ENCODE measurements at regions not wholly inside any gene's neighbourhood (a gene's known extent, or its start where the extent isn't known, plus 50 kb on each side); places are given as distances from the start of the nearest gene placed in this dataset.
"Not testable (repeated sequence)": the region's sequence is repeated elsewhere in the genome, so short reads cannot be mapped to it uniquely, and the experiment has no call there.

- intact Hi-C loops (cut with micrococcal nuclease) = no loop called here
- Histone ChIP-seq H3K79me2 (ENCODE audit: insufficient read depth, low read length) (no peaks in the 10 kb centered on the region), H3K4me2 (ENCODE audit: low read length) (no peak overlapping the region), H2AFZ (ENCODE audit: low read depth, low read length, poor library complexity, severe bottlenecking) (no peak overlapping the region), H3K27me3 (ENCODE audit: insufficient read depth, low read length) (no peaks in the 10 kb centered on the region), H4K20me1 (ENCODE audit: insufficient read depth) (no peaks in the 10 kb centered on the region), H3K9ac (ENCODE audit: low read length) (no peak overlapping the region), H3K9me2 (ENCODE audit: insufficient read depth) (no peaks in the 10 kb centered on the region), H3K9me3 (ENCODE audit: control insufficient read depth in 1 of 2, insufficient read depth in 1 of 2, low read depth in 1 of 2, low read length in 2 of 2) (no peaks in the 10 kb centered on the region), H3K36me3 (ENCODE audit: control insufficient read depth in 1 of 2, insufficient read depth in 2 of 2, low read length in 2 of 2) (no peaks in the 10 kb centered on the region), H3K27ac (ENCODE audit: low read depth, low read length) (no peak overlapping the region), H3K4me1 (ENCODE audit: control insufficient read depth in 1 of 2, insufficient read depth in 2 of 2, low read length in 2 of 2) (no peaks in the 10 kb centered on the region), H3K4me3 (replicated peaks in 1 of 2; ENCODE audit: low read depth in 1 of 2, low read length in 2 of 2) (no peak overlapping the region)
- RAD21 ChIA-PET (ENCODE audit: low non-redundant PET in 1 of 2, low total read pairs in 2 of 2, uncharacterized antibody in 2 of 2, unreplicated experiment in 2 of 2) = no interaction called here
- no peak for ATAC-seq
- no peak for TF ChIP-seq EZH2phosphoT487 (IDR thresholded peaks at IDR 0.05; ENCODE audit: borderline replicate concordance)
- no peak for TF ChIP-seq POLR2AphosphoS5 (IDR thresholded peaks at IDR 0.05; ENCODE audit: low read depth, low read length)
- no peak for TF ChIP-seq SP1 (IDR thresholded peaks at IDR 0.05; ENCODE audit: low read depth)
- TF ChIP-seq EZH2 (IDR thresholded peaks at IDR 0.05) = no peak
- TF ChIP-seq POLR2A (IDR thresholded peaks at IDR 0.05; ENCODE audit: borderline replicate concordance, extremely low read depth, insufficient read depth, insufficient read length) = no peak
- TF ChIP-seq CEBPB (IDR thresholded peaks at IDR 0.05; ENCODE audit: low read depth) = no peak
- no peak for TF ChIP-seq ZNF274 (IDR thresholded peaks at IDR 0.05; ENCODE audit: low read depth, low read length)
- no peak for TF ChIP-seq SRF (IDR thresholded peaks at IDR 0.05; ENCODE audit: low read depth)
- BruUV-seq (replicated peaks) = no TSS peak
- DNase-seq (ENCODE audit: low read depth, low spot score) = no peak
- CTCF ChIA-PET = no interaction called here
- POLR2A ChIA-PET = no interaction called here
Measured at GRCh38 chr2:190005513-190005912, 57.0 kb downstream of the MSTN start.

- no peak for DNase-seq (ENCODE audit: low read depth, low spot score)
- no peaks in the 10 kb centered on the region for H3K4me1 ChIP-seq (ENCODE audit: control insufficient read depth in 1 of 2, insufficient read depth in 2 of 2, low read length in 2 of 2)
- no peak overlapping the region for H3K9ac ChIP-seq (ENCODE audit: low read length)
- no peaks in the 10 kb centered on the region for H3K9me2 ChIP-seq (ENCODE audit: insufficient read depth)
- intact Hi-C loops (cut with micrococcal nuclease) = no loop called here
- no peaks in the 10 kb centered on the region for H3K79me2 ChIP-seq (ENCODE audit: insufficient read depth, low read length)
- no peak overlapping the region for H3K27ac ChIP-seq (ENCODE audit: low read depth, low read length)
- 0 out of 4 replicates have a peak, but pooled peaks cover 0 to 4% of the 10 kb centered on the region in 2 experiments for H3K9me3 ChIP-seq (ENCODE audit: control insufficient read depth in 1 of 2, insufficient read depth in 1 of 2, low read depth in 1 of 2, low read length in 2 of 2)
- ChIA-PET CTCF (no interaction called here), RAD21 (ENCODE audit: low non-redundant PET in 1 of 2, low total read pairs in 2 of 2, uncharacterized antibody in 2 of 2, unreplicated experiment in 2 of 2) (no interaction called here), POLR2A (no interaction called here)
- no peaks in the 10 kb centered on the region for H3K27me3 ChIP-seq (ENCODE audit: insufficient read depth, low read length)
- no peak for ATAC-seq
- no TSS peak for BruUV-seq (replicated peaks)
- H4K20me1 ChIP-seq (ENCODE audit: insufficient read depth) = no peaks in the 10 kb centered on the region
- H3K36me3 ChIP-seq (ENCODE audit: control insufficient read depth in 1 of 2, insufficient read depth in 2 of 2, low read length in 2 of 2) = no peaks in the 10 kb centered on the region
- TF ChIP-seq RAD21 (IDR thresholded peaks at IDR 0.05; ENCODE audit: low read depth) (no peak), YY1 (IDR thresholded peaks at IDR 0.05; ENCODE audit: extremely low read depth, insufficient replicate concordance, low read depth, low read length) (no peak), CBX3 (IDR thresholded peaks at IDR 0.05; ENCODE audit: low read depth) (no peak), SRF (IDR thresholded peaks at IDR 0.05; ENCODE audit: low read depth) (no peak), EGR1 (IDR thresholded peaks at IDR 0.05; ENCODE audit: low read depth) (no peak), ZFX (IDR thresholded peaks at IDR 0.05) (no peak), POLR2AphosphoS5 (IDR thresholded peaks at IDR 0.05; ENCODE audit: low read depth, low read length) (no peak), ZNF274 (IDR thresholded peaks at IDR 0.05; ENCODE audit: low read depth, low read length) (no peak), CEBPB (IDR thresholded peaks at IDR 0.05; ENCODE audit: low read depth) (no peak), REST (IDR thresholded peaks at IDR 0.05; ENCODE audit: low read depth) (no peak)
- no peak overlapping the region for H3K4me2 ChIP-seq (ENCODE audit: low read length)
- no peak overlapping the region for H3K4me3 ChIP-seq (replicated peaks in 1 of 2; ENCODE audit: low read depth in 1 of 2, low read length in 2 of 2)
- H2AFZ ChIP-seq (ENCODE audit: low read depth, low read length, poor library complexity, severe bottlenecking) = no peak overlapping the region
Measured at GRCh38 chr2:189999661-190000060, 62.9 kb downstream of the MSTN start.

- POLR2A ChIA-PET; DNase-seq (ENCODE audit: low read depth, low spot score); intact Hi-C loops (cut with micrococcal nuclease); H3K4me2 ChIP-seq (ENCODE audit: low read length); H3K79me2 ChIP-seq (ENCODE audit: insufficient read depth, low read length); H2AFZ ChIP-seq (ENCODE audit: low read depth, low read length, poor library complexity, severe bottlenecking); BruUV-seq (replicated peaks); CTCF ChIA-PET; H4K20me1 ChIP-seq (ENCODE audit: insufficient read depth); H3K27ac ChIP-seq (ENCODE audit: low read depth, low read length); H3K9me3 ChIP-seq (ENCODE audit: control insufficient read depth in 1 of 2, insufficient read depth in 1 of 2, low read depth in 1 of 2, low read length in 2 of 2); H3K4me1 ChIP-seq (ENCODE audit: control insufficient read depth in 1 of 2, insufficient read depth in 2 of 2, low read length in 2 of 2); H3K36me3 ChIP-seq (ENCODE audit: control insufficient read depth in 1 of 2, insufficient read depth in 2 of 2, low read length in 2 of 2); H3K4me3 ChIP-seq (replicated peaks in 1 of 2; ENCODE audit: low read depth in 1 of 2, low read length in 2 of 2); RAD21 ChIA-PET (ENCODE audit: low non-redundant PET in 1 of 2, low total read pairs in 2 of 2, uncharacterized antibody in 2 of 2, unreplicated experiment in 2 of 2); ATAC-seq; H3K9ac ChIP-seq (ENCODE audit: low read length); H3K27me3 ChIP-seq (ENCODE audit: insufficient read depth, low read length); H3K9me2 ChIP-seq (ENCODE audit: insufficient read depth): not testable (repeated sequence)
Measured at GRCh38 chr2:189998665-189999064, 63.9 kb downstream of the MSTN start.

Measured in HCT116 (cell line).